Fibroblast of mammary gland (primary cell): ENCODE measurements at regions not wholly inside any gene's neighbourhood (a gene's known extent, or its start where the extent isn't known, plus 50 kb on each side); places are given as distances from the start of the nearest gene placed in this dataset.

Experiments used
- DNase-seq: peaks from one replicate; pipeline ENCODE4 v3.0.0-alpha.2; 2010; ENCODE audit warnings: low read depth
- H3K4me3 ChIP-seq: 2 replicates; pipeline ENCODE4 v1.5.1; 2011; ENCODE audit warnings: low read depth, mild to moderate bottlenecking, low read length, moderate library complexity; ENCODE audit not compliant: control insufficient read depth
- TF ChIP-seq, protein P1 (sequence below): conservative IDR thresholded peaks from 2 replicates; pipeline ENCODE4 v1.5.1; 2011; ENCODE audit warnings: low read depth, low read length, inconsistent platforms; ENCODE audit not compliant: control insufficient read depth, insufficient read depth

DNA sequence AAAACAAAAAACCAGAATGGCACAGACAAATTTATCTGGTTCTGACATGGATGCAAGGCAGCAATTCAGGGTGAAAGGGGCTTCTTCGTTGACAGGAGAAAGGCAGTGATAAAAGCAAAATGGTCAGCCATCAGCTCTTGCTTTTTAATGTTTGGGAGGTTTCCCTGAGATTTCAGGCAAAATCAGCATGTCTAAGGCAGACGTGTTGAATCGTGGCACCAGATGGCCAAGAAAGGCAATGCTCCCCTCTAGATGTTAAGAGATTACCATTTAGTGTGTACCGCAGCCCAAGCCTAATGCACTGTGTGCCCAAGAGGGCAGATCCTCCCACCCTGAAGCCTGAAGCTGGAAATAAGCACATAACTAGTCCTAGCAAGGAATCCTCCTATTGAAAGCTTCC, 88.8 kb upstream of the GALNT18 start:
- no peak for DNase-seq
- no peak overlapping the region for H3K4me3 ChIP-seq
- TF ChIP-seq, protein P1, sequence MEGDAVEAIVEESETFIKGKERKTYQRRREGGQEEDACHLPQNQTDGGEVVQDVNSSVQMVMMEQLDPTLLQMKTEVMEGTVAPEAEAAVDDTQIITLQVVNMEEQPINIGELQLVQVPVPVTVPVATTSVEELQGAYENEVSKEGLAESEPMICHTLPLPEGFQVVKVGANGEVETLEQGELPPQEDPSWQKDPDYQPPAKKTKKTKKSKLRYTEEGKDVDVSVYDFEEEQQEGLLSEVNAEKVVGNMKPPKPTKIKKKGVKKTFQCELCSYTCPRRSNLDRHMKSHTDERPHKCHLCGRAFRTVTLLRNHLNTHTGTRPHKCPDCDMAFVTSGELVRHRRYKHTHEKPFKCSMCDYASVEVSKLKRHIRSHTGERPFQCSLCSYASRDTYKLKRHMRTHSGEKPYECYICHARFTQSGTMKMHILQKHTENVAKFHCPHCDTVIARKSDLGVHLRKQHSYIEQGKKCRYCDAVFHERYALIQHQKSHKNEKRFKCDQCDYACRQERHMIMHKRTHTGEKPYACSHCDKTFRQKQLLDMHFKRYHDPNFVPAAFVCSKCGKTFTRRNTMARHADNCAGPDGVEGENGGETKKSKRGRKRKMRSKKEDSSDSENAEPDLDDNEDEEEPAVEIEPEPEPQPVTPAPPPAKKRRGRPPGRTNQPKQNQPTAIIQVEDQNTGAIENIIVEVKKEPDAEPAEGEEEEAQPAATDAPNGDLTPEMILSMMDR = no peak

DNA sequence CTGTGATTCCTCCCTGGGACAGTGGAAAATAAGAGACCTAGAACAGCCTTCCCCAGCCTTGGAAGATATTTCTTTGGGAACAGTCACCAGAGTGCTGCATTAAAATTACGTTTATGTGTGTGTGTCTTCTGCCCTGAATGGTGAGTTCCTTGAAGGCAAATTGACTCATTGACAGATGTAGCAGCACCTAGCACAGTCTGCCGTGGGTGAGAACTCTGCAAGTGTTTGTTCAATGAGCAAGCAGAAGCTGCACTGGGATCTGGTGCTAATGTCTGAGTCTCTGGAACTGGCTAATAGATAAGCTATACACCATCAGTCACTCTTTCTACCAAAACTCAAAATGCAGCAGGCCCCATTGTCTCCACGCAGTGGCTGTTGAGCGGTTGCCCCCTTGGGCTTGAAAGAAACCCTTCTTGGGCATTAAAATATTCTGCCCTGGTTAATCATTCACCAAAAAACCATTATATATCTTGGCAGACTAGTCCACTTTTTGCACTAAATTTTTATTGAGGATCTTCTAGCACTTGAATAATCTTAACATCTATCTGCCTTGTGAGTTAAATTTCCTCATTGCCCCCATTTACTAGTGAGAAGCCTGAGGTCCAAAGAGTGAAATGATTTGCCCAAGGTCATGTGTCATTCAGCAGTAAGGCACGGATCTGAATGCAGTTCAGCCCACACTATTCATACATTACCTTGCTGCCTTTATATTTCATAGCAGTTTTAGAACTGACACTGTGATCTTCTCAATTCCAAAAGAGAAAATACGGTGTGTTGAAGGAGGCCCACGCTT, 87.8 kb upstream of the GALNT18 start:
- no peak for DNase-seq
- TF ChIP-seq, protein P1 = no peak

DNA sequence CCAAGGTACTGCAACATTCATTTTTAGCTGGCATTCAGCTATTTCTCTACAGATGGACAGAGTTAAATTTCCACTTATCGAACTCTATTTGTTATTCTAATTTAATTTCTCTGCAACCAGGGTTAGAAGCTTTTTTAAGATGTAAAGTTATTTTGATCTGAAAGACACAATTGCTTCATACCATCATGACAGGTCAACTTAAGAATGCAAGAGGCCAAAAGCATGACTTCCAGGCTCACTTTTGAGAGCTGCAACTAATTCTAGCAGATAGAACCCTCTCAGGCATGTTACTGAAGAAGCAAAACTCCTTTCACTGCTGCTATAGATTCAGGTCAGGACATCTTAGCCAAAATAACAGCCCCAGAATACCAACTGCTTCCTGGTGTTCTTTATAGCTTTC, 86.5 kb upstream of the GALNT18 start:
- TF ChIP-seq, protein P1 = no peak
- no peak overlapping the region for H3K4me3 ChIP-seq

More for the DNA sequence above, 87.8 kb upstream of the GALNT18 start:
- no peak overlapping the region for H3K4me3 ChIP-seq

DNA sequence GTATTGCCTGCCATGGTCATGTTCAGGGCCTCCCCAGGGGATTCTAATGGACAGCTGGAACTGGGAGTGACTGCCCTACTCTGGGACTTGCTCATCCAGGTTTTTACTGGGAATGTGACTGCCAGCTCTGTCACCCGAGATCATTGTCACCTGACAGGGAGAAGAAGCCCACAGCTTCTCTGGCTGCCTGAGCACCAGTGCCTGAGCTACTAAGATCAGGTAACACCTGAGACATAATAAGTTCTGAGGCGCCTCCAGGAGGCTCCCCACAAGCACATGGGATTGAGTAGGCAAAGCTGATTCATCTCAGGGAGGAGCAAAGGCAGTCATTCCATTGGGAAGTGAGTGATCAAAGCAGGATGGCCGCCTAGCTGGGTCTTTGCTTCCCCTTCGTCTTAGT, 84.2 kb upstream of the GALNT18 start:
- TF ChIP-seq, protein P1 = no peak
- no peak overlapping the region for H3K4me3 ChIP-seq

More for the DNA sequence above, 86.5 kb upstream of the GALNT18 start:
- DNase-seq = peak; percentile 6

DNA sequence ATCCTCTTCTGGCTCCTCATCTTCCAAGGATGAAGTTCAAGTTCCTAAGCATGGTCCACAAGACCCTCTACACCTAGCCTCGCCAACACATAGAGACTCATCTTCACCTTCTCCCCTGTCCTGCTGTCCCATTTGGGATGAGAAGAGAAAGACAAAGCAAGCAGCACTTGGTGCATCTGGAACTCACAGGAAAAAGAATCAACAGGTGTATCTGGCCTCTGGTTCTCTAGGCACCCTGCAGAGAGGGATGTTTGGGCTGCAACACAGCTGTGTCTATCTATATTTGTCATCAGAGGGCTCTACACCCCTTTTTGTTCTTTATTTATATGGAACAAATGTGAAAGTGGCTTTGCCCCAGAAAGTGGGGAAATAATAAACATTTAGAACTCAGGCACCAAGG, 82.1 kb upstream of the GALNT18 start:
- H3K4me3 ChIP-seq = no peak overlapping the region
- DNase-seq = no peak
- TF ChIP-seq, protein P1 = no peak

More for the DNA sequence above, 84.2 kb upstream of the GALNT18 start:
- peak; percentile 5 for DNase-seq

DNA sequence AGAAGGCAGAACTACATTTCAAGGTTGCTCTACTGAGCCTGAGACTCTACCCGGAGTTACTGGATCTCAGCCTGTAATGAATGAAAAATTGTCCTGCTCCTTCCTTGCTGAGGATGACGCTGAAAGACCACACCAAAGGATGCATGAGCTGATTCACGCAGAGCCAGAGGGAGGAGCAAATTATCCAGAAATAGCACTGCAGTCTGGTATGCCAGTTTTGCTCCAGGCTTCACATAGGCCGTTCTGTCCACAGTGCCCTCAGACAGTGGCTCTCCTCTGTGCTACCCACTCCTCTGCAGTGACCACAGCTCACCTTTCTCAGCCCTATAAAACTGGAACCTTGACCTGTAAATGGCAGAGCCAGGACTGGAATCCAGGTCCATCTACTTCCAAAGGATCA, 79.3 kb upstream of the GALNT18 start:
- TF ChIP-seq, protein P1 = peak; percentile 12
- no peak overlapping the region for H3K4me3 ChIP-seq
- DNase-seq = peak; percentile 47
